H1 (cell line): ENCODE measurements at regions not wholly inside any gene's neighbourhood (a gene's known extent, or its start where the extent isn't known, plus 50 kb on each side); places are given as distances from the start of the nearest gene placed in this dataset.

Experiments
- CBX5 ChIP-seq: fragments of 300-800, 300-1000 bp; sonication (generic); IDR thresholded peaks from 2 replicates; pipeline ENCODE4 v1.7.1; 2016; ENCODE audit warnings: antibody characterized with exemption, low read length, low read depth
- CTCF ChIP-seq, 3 experiments: IDR thresholded peaks; 1 replicate in 2 of 3; 2 replicates in 1 of 3; pipeline versions ENCODE4 v1.5.1 to v1.6.1; 2011; ENCODE audit warnings: low read length in 3 of 3, mild to moderate bottlenecking in 3 of 3, inconsistent platforms in 2 of 3, low read depth in 1 of 3, moderate library complexity in 1 of 3; ENCODE audit not compliant: insufficient read depth in 1 of 3; ENCODE audit errors: control extremely low read depth in 1 of 3
- HDAC2 ChIP-seq, 2 experiments: fragments of 300-600 bp in 1 of 2; sonication (generic) in 1 of 2; IDR thresholded peaks; 2 replicates each; pipeline ENCODE4 v1.6.1; 2011 to 2012; ENCODE audit warnings: low read depth in 2 of 2, low read length in 2 of 2, mild to moderate bottlenecking in 2 of 2, moderate library complexity in 2 of 2, borderline replicate concordance in 1 of 2, inconsistent platforms in 1 of 2
- YY1 ChIP-seq: IDR thresholded peaks from 2 replicates; pipeline ENCODE4 v1.6.1; 2011; ENCODE audit warnings: low read depth, mild to moderate bottlenecking, low read length
- TF ChIP-seq, protein P1 (sequence below): fragments of 300-600 bp; sonication (generic); IDR thresholded peaks from 2 replicates; pipeline ENCODE4 v1.7.1; 2012; ENCODE audit warnings: low read length, moderate library complexity, mild to moderate bottlenecking, inconsistent platforms; ENCODE audit not compliant: insufficient replicate concordance

DNA sequence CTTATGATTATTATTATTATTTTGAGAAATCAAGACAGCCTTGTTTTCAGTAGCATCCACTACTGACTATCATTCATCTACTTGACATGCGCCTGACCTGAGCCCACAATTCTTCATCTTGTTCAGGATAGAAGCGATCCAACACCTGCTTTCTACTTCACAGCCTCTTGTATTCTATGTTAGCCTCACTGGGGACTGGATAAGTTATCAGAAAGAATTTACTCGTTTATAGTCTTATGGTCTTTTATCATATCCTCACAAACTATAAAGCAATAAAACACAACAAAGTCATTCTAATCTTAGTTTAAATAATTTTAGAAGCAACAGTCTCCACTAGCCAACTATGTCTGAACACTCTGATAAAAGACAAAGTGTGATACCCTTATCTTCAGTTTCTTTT is 436.0 kb upstream of the ARGLU1 start (continued):
- TF ChIP-seq HDAC2 (IDR thresholded peaks at IDR 0.05; ENCODE audit: borderline replicate concordance in 1 of 2, low read depth in 2 of 2, low read length in 2 of 2) (no peak), CTCF (IDR thresholded peaks at IDR 0.05; ENCODE audit: control extremely low read depth in 1 of 3, insufficient read depth in 1 of 3, low read depth in 1 of 3, low read length in 3 of 3) (no peak), CBX5 (no peak), YY1 (no peak)
- TF ChIP-seq, protein P1, sequence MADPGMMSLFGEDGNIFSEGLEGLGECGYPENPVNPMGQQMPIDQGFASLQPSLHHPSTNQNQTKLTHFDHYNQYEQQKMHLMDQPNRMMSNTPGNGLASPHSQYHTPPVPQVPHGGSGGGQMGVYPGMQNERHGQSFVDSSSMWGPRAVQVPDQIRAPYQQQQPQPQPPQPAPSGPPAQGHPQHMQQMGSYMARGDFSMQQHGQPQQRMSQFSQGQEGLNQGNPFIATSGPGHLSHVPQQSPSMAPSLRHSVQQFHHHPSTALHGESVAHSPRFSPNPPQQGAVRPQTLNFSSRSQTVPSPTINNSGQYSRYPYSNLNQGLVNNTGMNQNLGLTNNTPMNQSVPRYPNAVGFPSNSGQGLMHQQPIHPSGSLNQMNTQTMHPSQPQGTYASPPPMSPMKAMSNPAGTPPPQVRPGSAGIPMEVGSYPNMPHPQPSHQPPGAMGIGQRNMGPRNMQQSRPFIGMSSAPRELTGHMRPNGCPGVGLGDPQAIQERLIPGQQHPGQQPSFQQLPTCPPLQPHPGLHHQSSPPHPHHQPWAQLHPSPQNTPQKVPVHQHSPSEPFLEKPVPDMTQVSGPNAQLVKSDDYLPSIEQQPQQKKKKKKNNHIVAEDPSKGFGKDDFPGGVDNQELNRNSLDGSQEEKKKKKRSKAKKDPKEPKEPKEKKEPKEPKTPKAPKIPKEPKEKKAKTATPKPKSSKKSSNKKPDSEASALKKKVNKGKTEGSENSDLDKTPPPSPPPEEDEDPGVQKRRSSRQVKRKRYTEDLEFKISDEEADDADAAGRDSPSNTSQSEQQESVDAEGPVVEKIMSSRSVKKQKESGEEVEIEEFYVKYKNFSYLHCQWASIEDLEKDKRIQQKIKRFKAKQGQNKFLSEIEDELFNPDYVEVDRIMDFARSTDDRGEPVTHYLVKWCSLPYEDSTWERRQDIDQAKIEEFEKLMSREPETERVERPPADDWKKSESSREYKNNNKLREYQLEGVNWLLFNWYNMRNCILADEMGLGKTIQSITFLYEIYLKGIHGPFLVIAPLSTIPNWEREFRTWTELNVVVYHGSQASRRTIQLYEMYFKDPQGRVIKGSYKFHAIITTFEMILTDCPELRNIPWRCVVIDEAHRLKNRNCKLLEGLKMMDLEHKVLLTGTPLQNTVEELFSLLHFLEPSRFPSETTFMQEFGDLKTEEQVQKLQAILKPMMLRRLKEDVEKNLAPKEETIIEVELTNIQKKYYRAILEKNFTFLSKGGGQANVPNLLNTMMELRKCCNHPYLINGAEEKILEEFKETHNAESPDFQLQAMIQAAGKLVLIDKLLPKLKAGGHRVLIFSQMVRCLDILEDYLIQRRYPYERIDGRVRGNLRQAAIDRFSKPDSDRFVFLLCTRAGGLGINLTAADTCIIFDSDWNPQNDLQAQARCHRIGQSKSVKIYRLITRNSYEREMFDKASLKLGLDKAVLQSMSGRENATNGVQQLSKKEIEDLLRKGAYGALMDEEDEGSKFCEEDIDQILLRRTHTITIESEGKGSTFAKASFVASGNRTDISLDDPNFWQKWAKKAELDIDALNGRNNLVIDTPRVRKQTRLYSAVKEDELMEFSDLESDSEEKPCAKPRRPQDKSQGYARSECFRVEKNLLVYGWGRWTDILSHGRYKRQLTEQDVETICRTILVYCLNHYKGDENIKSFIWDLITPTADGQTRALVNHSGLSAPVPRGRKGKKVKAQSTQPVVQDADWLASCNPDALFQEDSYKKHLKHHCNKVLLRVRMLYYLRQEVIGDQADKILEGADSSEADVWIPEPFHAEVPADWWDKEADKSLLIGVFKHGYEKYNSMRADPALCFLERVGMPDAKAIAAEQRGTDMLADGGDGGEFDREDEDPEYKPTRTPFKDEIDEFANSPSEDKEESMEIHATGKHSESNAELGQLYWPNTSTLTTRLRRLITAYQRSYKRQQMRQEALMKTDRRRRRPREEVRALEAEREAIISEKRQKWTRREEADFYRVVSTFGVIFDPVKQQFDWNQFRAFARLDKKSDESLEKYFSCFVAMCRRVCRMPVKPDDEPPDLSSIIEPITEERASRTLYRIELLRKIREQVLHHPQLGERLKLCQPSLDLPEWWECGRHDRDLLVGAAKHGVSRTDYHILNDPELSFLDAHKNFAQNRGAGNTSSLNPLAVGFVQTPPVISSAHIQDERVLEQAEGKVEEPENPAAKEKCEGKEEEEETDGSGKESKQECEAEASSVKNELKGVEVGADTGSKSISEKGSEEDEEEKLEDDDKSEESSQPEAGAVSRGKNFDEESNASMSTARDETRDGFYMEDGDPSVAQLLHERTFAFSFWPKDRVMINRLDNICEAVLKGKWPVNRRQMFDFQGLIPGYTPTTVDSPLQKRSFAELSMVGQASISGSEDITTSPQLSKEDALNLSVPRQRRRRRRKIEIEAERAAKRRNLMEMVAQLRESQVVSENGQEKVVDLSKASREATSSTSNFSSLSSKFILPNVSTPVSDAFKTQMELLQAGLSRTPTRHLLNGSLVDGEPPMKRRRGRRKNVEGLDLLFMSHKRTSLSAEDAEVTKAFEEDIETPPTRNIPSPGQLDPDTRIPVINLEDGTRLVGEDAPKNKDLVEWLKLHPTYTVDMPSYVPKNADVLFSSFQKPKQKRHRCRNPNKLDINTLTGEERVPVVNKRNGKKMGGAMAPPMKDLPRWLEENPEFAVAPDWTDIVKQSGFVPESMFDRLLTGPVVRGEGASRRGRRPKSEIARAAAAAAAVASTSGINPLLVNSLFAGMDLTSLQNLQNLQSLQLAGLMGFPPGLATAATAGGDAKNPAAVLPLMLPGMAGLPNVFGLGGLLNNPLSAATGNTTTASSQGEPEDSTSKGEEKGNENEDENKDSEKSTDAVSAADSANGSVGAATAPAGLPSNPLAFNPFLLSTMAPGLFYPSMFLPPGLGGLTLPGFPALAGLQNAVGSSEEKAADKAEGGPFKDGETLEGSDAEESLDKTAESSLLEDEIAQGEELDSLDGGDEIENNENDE: no peak
